GM12878 (cell line): ENCODE measurements at regions not wholly inside any gene's neighbourhood (a gene's known extent, or its start where the extent isn't known, plus 50 kb on each side); places are given as distances from the start of the nearest gene placed in this dataset.
"Not testable (repeated sequence)": the region's sequence is repeated elsewhere in the genome, so short reads cannot be mapped to it uniquely, and the experiment has no call there.

Experiments
- ATAC-seq: fragments of 200-7000 bp; cut with Tn5 transposase; 3 replicates; pipeline ENCODE4 v1.9.1; 2020; ENCODE audit warnings: mild to moderate bottlenecking, moderate library complexity
- BruUV-seq: library from RNA; stranded (reverse); fragments of 400-500 nt; replicated peaks from 2 replicates; lab custom pipeline; 2021; lab: Mats Ljungman, UMichigan
- CTCF ChIA-PET: fragments of 300-600 bp; sonication (Branson Sonifier 250); formaldehyde crosslinking; extraction: SDS; loops from one replicate; lab custom pipeline; 2021; ENCODE audit warnings: inconsistent platforms; lab: Yijun Ruan, JAX
- POLR2A ChIA-PET: fragments of 350-600 bp; formaldehyde crosslinking; extraction: SDS; loops from one replicate; lab custom pipeline; 2021; ENCODE audit warnings: inconsistent platforms; lab: Charles Lee
- RAD21 ChIA-PET: fragments of 300-600 bp; sonication (Branson Sonifier 250); formaldehyde crosslinking; loops from one replicate; lab custom pipeline; 2023; ENCODE audit warnings: antibody characterized with exemption; ENCODE audit not compliant: unreplicated experiment; lab: Charles Lee
- SMC1A ChIA-PET: fragments of 300-600 bp; sonication (Branson Sonifier 250); formaldehyde crosslinking; loops from one replicate; lab custom pipeline; 2023; ENCODE audit not compliant: unreplicated experiment, uncharacterized antibody; lab: Charles Lee
- DNase-seq: peaks from one replicate; pipeline ENCODE4 v3.0.0-alpha.2; 2011; ENCODE audit warnings: low read depth, low spot score
- FAIRE-seq: peaks from 3 replicates; lab custom pipeline; 2011; peaks lifted over from hg19 to GRCh38; lab: Jason Lieb, UNC
- H2AFZ ChIP-seq: 2 replicates; pipeline ENCODE4 v1.6.0; 2011; ENCODE audit warnings: low read depth, low read length, control low read depth; ENCODE audit not compliant: control insufficient read depth
- H3K27ac ChIP-seq: 2 replicates; pipeline ENCODE4 v1.5.1; 2011; ENCODE audit warnings: control low read depth; ENCODE audit not compliant: control insufficient read depth, insufficient read depth
- H3K27me3 ChIP-seq, 2 experiments: replicated peaks in 1 of 2; 2 replicates each; pipeline versions ENCODE4 v1.6.0 to v1.6.1; 2011; ENCODE audit warnings: low read length in 1 of 2; ENCODE audit not compliant: control insufficient read depth in 2 of 2, insufficient read depth in 2 of 2
- H3K36me3 ChIP-seq, 2 experiments: 2 replicates each; pipeline ENCODE4 v1.5.1; 2011; ENCODE audit warnings: low read length in 1 of 2; ENCODE audit not compliant: control insufficient read depth in 2 of 2, insufficient read depth in 2 of 2
- H3K4me1 ChIP-seq: 2 replicates; pipeline ENCODE4 v1.6.1; 2011; ENCODE audit warnings: mild to moderate bottlenecking, low read length, moderate library complexity, mixed read lengths; ENCODE audit not compliant: control insufficient read depth, insufficient read depth
- H3K4me2 ChIP-seq: 2 replicates; pipeline ENCODE4 v1.6.0; 2011; ENCODE audit warnings: control low read depth; ENCODE audit not compliant: control insufficient read depth, insufficient read depth
- H3K4me3 ChIP-seq: fragments of 200-600 bp; sonication (generic); 2 replicates; pipeline ENCODE4 v1.5.1; 2016
- H3K79me2 ChIP-seq: 2 replicates; pipeline ENCODE4 v1.6.0; 2011; ENCODE audit warnings: low read length; ENCODE audit not compliant: control insufficient read depth, insufficient read depth
- H3K9ac ChIP-seq: 2 replicates; pipeline ENCODE4 v1.8.0; 2011; ENCODE audit warnings: low read length, control low read depth, mixed read lengths; ENCODE audit not compliant: control insufficient read depth, insufficient read depth
- H3K9me3 ChIP-seq: replicated peaks from 3 replicates; pipeline ENCODE4 v1.5.1; 2011; ENCODE audit warnings: mild to moderate bottlenecking, low read length; ENCODE audit not compliant: control insufficient read depth, insufficient read depth
- H4K20me1 ChIP-seq: 2 replicates; pipeline ENCODE4 v1.6.0; 2011; ENCODE audit not compliant: control insufficient read depth, insufficient read depth
- CHD2 ChIP-seq: IDR thresholded peaks from 2 replicates; pipeline ENCODE4 v1.6.1; 2011; ENCODE audit warnings: low read depth, low read length, improper control_type of control experiment, borderline replicate concordance
- CTCF ChIP-seq, 3 experiments: IDR thresholded peaks in 2 of 3; conservative IDR thresholded peaks in 1 of 3; 2 replicates each; pipeline ENCODE4 v1.5.1; 2011; ENCODE audit warnings: low read depth in 3 of 3, low read length in 3 of 3, mild to moderate bottlenecking in 3 of 3, control low read depth in 2 of 3, moderate library complexity in 2 of 3, inconsistent platforms in 1 of 3, mixed read lengths in 1 of 3; ENCODE audit not compliant: control insufficient read depth in 2 of 3, insufficient read depth in 1 of 3; ENCODE audit errors: extremely low read depth in 1 of 3
- EED ChIP-seq: sonication (generic); IDR thresholded peaks from 2 replicates; pipeline ENCODE4 v1.6.1; 2016; ENCODE audit warnings: antibody characterized with exemption, low read depth
- IKZF1 ChIP-seq: fragments of 450-650 bp; conservative IDR thresholded peaks from 2 replicates; pipeline ENCODE4 v1.6.1; 2017; ENCODE audit warnings: antibody characterized with exemption, mild to moderate bottlenecking
- IKZF2 ChIP-seq, 2 experiments: fragments of 450-650 bp; IDR thresholded peaks; 2 replicates each; pipeline ENCODE4 v1.6.1; 2017; ENCODE audit warnings: mild to moderate bottlenecking in 2 of 2, moderate library complexity in 2 of 2
- IRF4 ChIP-seq: IDR thresholded peaks from 2 replicates; pipeline ENCODE4 v1.6.1; 2011; ENCODE audit warnings: low read depth, low read length
- RAD21 ChIP-seq: IDR thresholded peaks from 2 replicates; pipeline ENCODE4 v1.6.1; 2011; ENCODE audit warnings: mild to moderate bottlenecking, low read depth, low read length, moderate library complexity; ENCODE audit not compliant: insufficient read depth
- RELB ChIP-seq: fragments of 450-650 bp; IDR thresholded peaks from 2 replicates; pipeline ENCODE4 v1.6.1; 2017; ENCODE audit warnings: low read depth, mild to moderate bottlenecking, moderate library complexity
- SMC3 ChIP-seq: IDR thresholded peaks from 2 replicates; pipeline ENCODE4 v1.6.1; 2011; ENCODE audit warnings: low read length, improper control_type of control experiment, borderline replicate concordance
- YY1 ChIP-seq: IDR thresholded peaks from 2 replicates; pipeline ENCODE4 v1.6.1; 2011; ENCODE audit warnings: low read depth, mild to moderate bottlenecking, low read length
- WGBS: methylation state at CpG from one replicate; pipeline ENCODE4 v1.1.6; 2016; ENCODE audit warnings: low lambda C conversion rate; ENCODE audit not compliant: insufficient replicate concordance, insufficient coverage; ENCODE audit errors: missing lambda C conversion rate; 5-methylcytosine and 5-hydroxymethylcytosine counted together
- in situ Hi-C: fragments of 300-500 bp; cut with MboI; formaldehyde crosslinking; loops from 9 replicates; pipeline ENCODE4 v1.14.3; 2018; ENCODE audit warnings: mixed read lengths
- intact Hi-C: fragments of 100-400 bp; cut with micrococcal nuclease; formaldehyde crosslinking; loops from one replicate; pipeline ENCODE4 v1.14.2; 2022; ENCODE audit not compliant: unreplicated experiment

- H4K20me1 ChIP-seq, in situ Hi-C loops, H3K36me3 ChIP-seq, H3K4me2 ChIP-seq, H3K4me3 ChIP-seq, DNase-seq, H3K4me1 ChIP-seq, BruUV-seq, FAIRE-seq, POLR2A ChIA-PET, H2AFZ ChIP-seq, H3K79me2 ChIP-seq: not testable (repeated sequence)
- ATAC-seq, result peak; percentile 83
- intact Hi-C loops, result loop anchor here (1.0 to 10.0 kb wide), 4 partner anchors 113 to 398 kb away; partner anchors contain the start of gene FCRL2
- 24% methylated on average over 8 of the region's 8 CpGs for WGBS
- TF ChIP-seq EED (peak; percentile 51; the same call in 1 of the 2 replicates), YY1 (0 out of 2 replicates have a peak, but pooled peaks have one; percentile 38), RAD21 (peak; percentile 81), IRF4 (0 out of 2 replicates have a peak, but pooled peaks have one; percentile 42), SMC3 (peak; percentile 66), CHD2 (0 out of 2 replicates have a peak, but pooled peaks have one; percentile 45), CTCF (IDR thresholded peaks at IDR 0.05 in 2 of 3, conservative IDR thresholded peaks at IDR 0.05 in 1 of 3; ENCODE audit: control insufficient read depth in 2 of 3, extremely low read depth in 1 of 3, insufficient read depth in 1 of 3, low read depth in 3 of 3, low read length in 3 of 3) (peak; percentile 59 to 76 (median 67)), RELB (peak; percentile 33; the same call in 1 of the 2 replicates), IKZF1 (peak; percentile 72), IKZF2 (IDR thresholded peaks at IDR 0.05) (peak; percentile 72 to 75)
- TF ChIP-seq, all 136 proteins: peak for 10; not testable (repeated sequence) for 126
- ChIA-PET RAD21 (interaction anchor here (1.3 to 8.8 kb wide), 5 partner anchors 24 to 128 kb away, joined by 4 to 52 read pairs (median 36); no protein-coding TSS in a partner anchor), SMC1A (interaction anchor here (0.9 to 14.7 kb wide), 7 partner anchors 8 to 146 kb away, joined by 3 to 134 read pairs (median 11); no protein-coding TSS in a partner anchor), CTCF (interaction anchor here (0.6 to 11.0 kb wide), 19 partner anchors 8 to 313 kb away, joined by 3 to 146 read pairs (median 3); no protein-coding TSS in a partner anchor)
- H3K27ac ChIP-seq, H3K9me3 ChIP-seq, H3K27me3 ChIP-seq, H3K9ac ChIP-seq: not testable (repeated sequence)
Measured at GRCh38 chr1:157377280-157377713, 175.0 kb downstream of the FCRL5 start.
